ENCODE measurements at regions not wholly inside any gene's neighbourhood (a gene's known extent, or its start where the extent isn't known, plus 50 kb on each side); places are given as distances from the start of the nearest gene placed in this dataset.

GRCh38 chr19:30881930-30882329 lies 467.3 kb downstream of the TSHZ3 start:
- Histone ChIP-seq H2BK120ac (replicated peaks; ENCODE audit: low read depth, low read length) (no peak overlapping the region), H3K23me2 (ENCODE audit: low read depth, low read length) (no peaks in the 10 kb centered on the region), H4K8ac (ENCODE audit: extremely low read depth, insufficient read depth, low read length) (no peak overlapping the region), H3K4me1 (replicated peaks in 1 of 4; ENCODE audit: control insufficient read depth in 3 of 4, insufficient read depth in 4 of 4, low read length in 3 of 4) (peaks cover 0 to 2% (median 0%) of the 10 kb centered on the region in 4 experiments; a peak in 1 of 7 replicates), H3K23ac (ENCODE audit: insufficient read length) (no peak overlapping the region), H3K4me2 (ENCODE audit: insufficient read depth in 1 of 2, low read depth in 2 of 2, low read length in 2 of 2) (no peak overlapping the region), H3K36me3 (ENCODE audit: control insufficient read depth in 2 of 4, insufficient read depth in 4 of 4, low read length in 3 of 4) (no peaks in the 10 kb centered on the region), H3K79me2 (ENCODE audit: control insufficient read depth in 1 of 2, insufficient read depth in 2 of 2, low read length in 2 of 2) (no peaks in the 10 kb centered on the region), H2BK5ac (ENCODE audit: low read depth, low read length) (no peak overlapping the region), H2BK15ac (ENCODE audit: low read length) (no peak overlapping the region), H3K27me3 (replicated peaks in 1 of 4; ENCODE audit: control insufficient read depth in 3 of 4, extremely low read depth in 1 of 4, insufficient read depth in 3 of 4, low read length in 3 of 4) (no peaks in the 10 kb centered on the region), H3K18ac (ENCODE audit: extremely low read depth, low read length) (no peak overlapping the region), H2AFZ (ENCODE audit: low read length) (0 out of 2 replicates have a peak overlapping the region, but pooled peaks have one; percentile 3), H3K56ac (replicated peaks; ENCODE audit: insufficient read length, low read depth, low read length) (no peak overlapping the region), H4K5ac (ENCODE audit: insufficient read length, low read depth, low read length) (no peak overlapping the region), H3K9me3 (ENCODE audit: insufficient read depth in 2 of 2, low read depth in 1 of 2, low read length in 1 of 2) (0 out of 4 replicates have a peak, but pooled peaks cover 0 to 2% of the 10 kb centered on the region in 2 experiments), H2BK12ac (ENCODE audit: low read depth, low read length) (no peak overlapping the region), H2BK20ac (ENCODE audit: low read length) (no peak overlapping the region), H2AK5ac (ENCODE audit: low read depth, low read length) (no peak overlapping the region), H4K91ac (replicated peaks; ENCODE audit: insufficient read length, low read length) (no peak overlapping the region), H3K4me3 (ENCODE audit: extremely low read depth in 1 of 4, insufficient read depth in 2 of 4, low read depth in 3 of 4, low read length in 4 of 4) (no peak overlapping the region), H4K20me1 (replicated peaks in 1 of 2; ENCODE audit: control insufficient read depth in 1 of 2, insufficient read depth in 2 of 2, low read length in 2 of 2) (no peaks in the 10 kb centered on the region), H3K14ac (ENCODE audit: insufficient read length) (no peak overlapping the region), H3K9ac (replicated peaks in 1 of 4; ENCODE audit: extremely low read depth in 1 of 4, low read depth in 3 of 4, low read length in 3 of 4) (no peak overlapping the region), H3K4ac (replicated peaks; ENCODE audit: insufficient read length, low read depth, low read length) (no peak overlapping the region), H3K79me1 (ENCODE audit: low read depth, low read length) (no peaks in the 10 kb centered on the region), H3K27ac (ENCODE audit: low read depth, low read length) (no peak overlapping the region)
- POLR2A ChIA-PET (ENCODE audit: partially characterized antibody): no interaction called here
- DNase-seq (ENCODE audit: low read depth in 1 of 2, low spot score in 2 of 2) (no peak), FAIRE-seq (no peak)
- WGBS, 2 experiments (ENCODE audit: extremely low coverage in 1 of 2, insufficient coverage in 1 of 2, insufficient read length in 1 of 2, insufficient replicate concordance in 2 of 2, low coverage in 1 of 2, low lambda C conversion rate in 2 of 2, missing lambda C conversion rate in 1 of 2): 83% methylated on average over 2 of the region's 2 CpGs; no CpG with 5 or more reads in 1 of the 2 experiments
- no peak for TF ChIP-seq SP1 (IDR thresholded peaks at IDR 0.05; ENCODE audit: low read depth, low read length)
- TF ChIP-seq USF2 (IDR thresholded peaks at IDR 0.05; ENCODE audit: low read length): no peak
- TF ChIP-seq NRF1 (IDR thresholded peaks at IDR 0.05; ENCODE audit: low read depth, low read length): no peak
- no peak for TF ChIP-seq CHD1 (IDR thresholded peaks at IDR 0.05; ENCODE audit: low read depth, low read length)
- TF ChIP-seq GTF2F1 (IDR thresholded peaks at IDR 0.05; ENCODE audit: borderline replicate concordance, low read depth, low read length): no peak
- CTCF ChIA-PET (ENCODE audit: partially characterized antibody): interaction anchor here (0.6 to 2.0 kb wide), 6 partner anchors 13 to 213 kb away, joined by 3 to 6 read pairs (median 4); no protein-coding TSS in a partner anchor
